GM23338 (cell line): ENCODE measurements at regions not wholly inside any gene's neighbourhood (a gene's known extent, or its start where the extent isn't known, plus 50 kb on each side); places are given as distances from the start of the nearest gene placed in this dataset.

ENCODE experiments used
- ATAC-seq: fragments of 200-7000 bp; cut with Tn5 transposase; 3 replicates; pipeline ENCODE4 v1.9.1; 2020
- DNase-seq: peaks from one replicate; pipeline ENCODE4 v3.0.0-alpha.2; 2015; ENCODE audit warnings: low spot score
- H2AFZ ChIP-seq: fragments of 200-600 bp; sonication (generic); 2 replicates; pipeline ENCODE4 v1.8.0; 2016; ENCODE audit warnings: antibody characterized with exemption, mild to moderate bottlenecking, moderate library complexity
- H3F3A ChIP-seq: fragments of 200-600 bp; sonication (generic); replicated peaks from 2 replicates; pipeline ENCODE4 v1.8.0; 2017; ENCODE audit warnings: antibody characterized with exemption, mixed run types, low read depth
- H3K27ac ChIP-seq: fragments of 200-600 bp; sonication (generic); 2 replicates; pipeline ENCODE4 v1.6.1; 2016; ENCODE audit warnings: low read depth
- H3K27me3 ChIP-seq: fragments of 200-600 bp; sonication (generic); 2 replicates; pipeline ENCODE4 v1.8.0; 2016; ENCODE audit warnings: mild to moderate bottlenecking, mixed run types, moderate library complexity; ENCODE audit not compliant: insufficient read depth
- H3K36me3 ChIP-seq: fragments of 200-600 bp; sonication (generic); 2 replicates; pipeline ENCODE4 v1.8.0; 2016; ENCODE audit warnings: mild to moderate bottlenecking; ENCODE audit not compliant: insufficient read depth
- H3K4me1 ChIP-seq: fragments of 200-600 bp; sonication (generic); 2 replicates; pipeline ENCODE4 v1.8.0; 2016; ENCODE audit warnings: mild to moderate bottlenecking, moderate library complexity; ENCODE audit not compliant: insufficient read depth
- H3K4me2 ChIP-seq: fragments of 200-600 bp; sonication (generic); 2 replicates; pipeline ENCODE4 v1.7.1; 2017; ENCODE audit warnings: mixed run types
- H3K4me3 ChIP-seq: fragments of 200-600 bp; sonication (generic); 2 replicates; pipeline ENCODE4 v1.6.1; 2016; ENCODE audit warnings: mixed run types
- H3K79me2 ChIP-seq: fragments of 200-600 bp; sonication (generic); replicated peaks from 2 replicates; pipeline ENCODE4 v1.8.0; 2017; ENCODE audit warnings: mild to moderate bottlenecking; ENCODE audit not compliant: insufficient read depth
- H3K9me2 ChIP-seq: fragments of 200-600 bp; sonication (generic); 2 replicates; pipeline ENCODE4 v1.8.0; 2017; ENCODE audit not compliant: insufficient read depth
- H4K20me1 ChIP-seq: fragments of 200-600 bp; sonication (generic); replicated peaks from 2 replicates; pipeline ENCODE4 v1.8.0; 2017; ENCODE audit warnings: mild to moderate bottlenecking; ENCODE audit not compliant: insufficient read depth
- H3K27ac Mint-ChIP-seq: 2 replicates; pipeline ENCODE4 v1.8.0; 2020; ENCODE audit warnings: inconsistent platforms, mild to moderate bottlenecking, moderate library complexity, mixed read lengths
- H3K27me3 Mint-ChIP-seq: 3 replicates; pipeline ENCODE4 v1.8.0; 2022; ENCODE audit warnings: low read depth, mild to moderate bottlenecking, moderate library complexity, mixed read lengths, inconsistent platforms; ENCODE audit not compliant: insufficient read depth, poor library complexity
- H3K36me3 Mint-ChIP-seq: 3 replicates; pipeline ENCODE4 v1.8.0; 2021; ENCODE audit warnings: low read depth, mild to moderate bottlenecking, inconsistent platforms, moderate library complexity, mixed read lengths
- H3K4me1 Mint-ChIP-seq: 3 replicates; pipeline ENCODE4 v1.8.0; 2020; ENCODE audit warnings: mild to moderate bottlenecking, inconsistent platforms, mixed read lengths
- H3K4me3 Mint-ChIP-seq: 3 replicates; pipeline ENCODE4 v1.8.0; 2021; ENCODE audit warnings: moderate library complexity, mild to moderate bottlenecking, inconsistent platforms, mixed read lengths
- H3K9me3 Mint-ChIP-seq: 3 replicates; pipeline ENCODE4 v1.8.0; 2020; ENCODE audit warnings: moderate library complexity, mild to moderate bottlenecking, inconsistent platforms, mixed read lengths
- ETS1 ChIP-seq: IDR thresholded peaks from 2 replicates; pipeline ENCODE4 v1.6.1; 2016; ENCODE audit warnings: antibody characterized with exemption
- EZH2phosphoT487 ChIP-seq: fragments of 200-600 bp; sonication (generic); IDR thresholded peaks from one replicate; pipeline ENCODE4 v1.8.1; 2018; ENCODE audit warnings: antibody characterized with exemption; ENCODE audit not compliant: unreplicated experiment
- JUNB ChIP-seq: IDR thresholded peaks from one replicate; pipeline ENCODE4 v1.6.1; 2016; ENCODE audit warnings: antibody characterized with exemption; ENCODE audit not compliant: unreplicated experiment
- NANOG ChIP-seq: IDR thresholded peaks from 2 replicates; pipeline ENCODE4 v1.6.1; 2016; ENCODE audit warnings: antibody characterized with exemption, borderline replicate concordance
- POLR2AphosphoS5 ChIP-seq: IDR thresholded peaks from 2 replicates; pipeline ENCODE4 v1.6.1; 2016; ENCODE audit warnings: antibody characterized with exemption, low read depth
- REST ChIP-seq: IDR thresholded peaks from one replicate; pipeline ENCODE4 v1.6.1; 2018; ENCODE audit warnings: antibody characterized with exemption; ENCODE audit not compliant: unreplicated experiment
- STAT1 ChIP-seq: IDR thresholded peaks from one replicate; pipeline ENCODE4 v1.6.1; 2016; ENCODE audit warnings: antibody characterized with exemption; ENCODE audit not compliant: unreplicated experiment
- ZNF331 ChIP-seq: fragments of 250-450 bp; sonication (Bioruptor Pico); IDR thresholded peaks from 2 replicates; pipeline ENCODE4 v1.5.0; 2020; ENCODE audit warnings: low read depth, mild to moderate bottlenecking, moderate library complexity
- ZNF462 ChIP-seq: fragments of 250-450 bp; sonication (Bioruptor Pico); IDR thresholded peaks from 2 replicates; pipeline ENCODE4 v1.5.0; 2020; ENCODE audit warnings: mild to moderate bottlenecking, moderate library complexity

GRCh38 chr11:134638796-134639430 lies 226.9 kb upstream of the B3GAT1 start:
- Histone ChIP-seq H3K4me2 (no peak overlapping the region), H4K20me1 (no peaks in the 10 kb centered on the region), H3K36me3 (no peaks in the 10 kb centered on the region), H3K79me2 (no peaks in the 10 kb centered on the region), H2AFZ (no peak overlapping the region), H3F3A (no peaks in the 10 kb centered on the region), H3K9me2 (no peaks in the 10 kb centered on the region), H3K27ac (no peak overlapping the region), H3K4me3 (no peak overlapping the region), H3K27me3 (no peaks in the 10 kb centered on the region), H3K4me1 (peaks cover 6% of the 10 kb centered on the region; the same call in 1 of the 2 replicates)
- TF ChIP-seq ZNF462 (CRISPR knock-in tag) (no peak), JUNB (no peak)
- H3K9me3 Mint-ChIP-seq, result no peaks in the 10 kb centered on the region
- H3K4me3 Mint-ChIP-seq, result no peak overlapping the region
- H3K27me3 Mint-ChIP-seq, result peaks cover 25% of the 10 kb centered on the region
- no peak for DNase-seq
- no peak overlapping the region for H3K27ac Mint-ChIP-seq
- H3K4me1 Mint-ChIP-seq, result peaks cover 24% of the 10 kb centered on the region
- ATAC-seq, result no peak
- H3K36me3 Mint-ChIP-seq, result no peaks in the 10 kb centered on the region

GRCh38 chr11:134637091-134638015 lies 225.3 kb upstream of the B3GAT1 start:
- H3K79me2 ChIP-seq, result no peaks in the 10 kb centered on the region
- peaks cover 23% of the 10 kb centered on the region for H3K27me3 Mint-ChIP-seq
- no peak overlapping the region for H3K4me2 ChIP-seq
- H3K36me3 ChIP-seq, result no peaks in the 10 kb centered on the region
- no peaks in the 10 kb centered on the region for H3K9me2 ChIP-seq
- DNase-seq (no peak), ATAC-seq (no peak)
- H3K4me3 Mint-ChIP-seq, result no peak overlapping the region
- no peaks in the 10 kb centered on the region for H3K4me1 ChIP-seq
- no peaks in the 10 kb centered on the region for H4K20me1 ChIP-seq
- no peaks in the 10 kb centered on the region for H3F3A ChIP-seq
- H3K4me3 ChIP-seq, result no peak overlapping the region
- H3K27ac ChIP-seq, result no peak overlapping the region
- H3K27me3 ChIP-seq, result no peaks in the 10 kb centered on the region
- no peaks in the 10 kb centered on the region for H3K36me3 Mint-ChIP-seq
- H2AFZ ChIP-seq, result no peak overlapping the region
- no peaks in the 10 kb centered on the region for H3K9me3 Mint-ChIP-seq
- peaks cover 13% of the 10 kb centered on the region for H3K4me1 Mint-ChIP-seq
- no peak overlapping the region for H3K27ac Mint-ChIP-seq
- no peak for TF ChIP-seq JUNB
- TF ChIP-seq ETS1, result no peak
- TF ChIP-seq EZH2phosphoT487, result no peak
- no peak for TF ChIP-seq POLR2AphosphoS5
- TF ChIP-seq ZNF331 (CRISPR knock-in tag), result no peak
- TF ChIP-seq REST, result no peak
- no peak for TF ChIP-seq NANOG
- TF ChIP-seq STAT1, result no peak
